Stimulated activated CD4-positive, alpha-beta T cell treated with anti-CD3 and anti-CD28 coated beads, Interleukin-15, amount 100 ng/mL, for 1 hour (primary cell): ENCODE measurements at regions not wholly inside any gene's neighbourhood (a gene's known extent, or its start where the extent isn't known, plus 50 kb on each side); places are given as distances from the start of the nearest gene placed in this dataset.
"Not testable (repeated sequence)": the region's sequence is repeated elsewhere in the genome, so short reads cannot be mapped to it uniquely, and the experiment has no call there.

Source experiments
- DNase-seq, 2 donors: peaks; one replicate each; pipeline ENCODE4 v3.0.0-alpha.2; 2020; ENCODE audit warnings: low read depth in 1 of 2, low spot score in 1 of 2

- no peak for DNase-seq
Measured at GRCh38 chr21:25489673-25490072, 117.6 kb downstream of the MRPL39 start.

GRCh38 chr21:25487046-25487594 is 120.2 kb downstream of the MRPL39 start:
- DNase-seq, result no peak

- no peak for DNase-seq
Measured at GRCh38 chr21:25485914-25486313, 121.4 kb downstream of the MRPL39 start.

GRCh38 chr21:25467896-25468295 is 139.4 kb downstream of the MRPL39 start:
- no peak for DNase-seq

GRCh38 chr21:25467071-25467470 is 140.2 kb downstream of the MRPL39 start:
- DNase-seq, result not testable (repeated sequence)

GRCh38 chr21:25466470-25466869 is 140.8 kb downstream of the MRPL39 start:
- no peak for DNase-seq

- DNase-seq, result no peak
Measured at GRCh38 chr21:25465263-25465662, 142.0 kb downstream of the MRPL39 start.

- DNase-seq, result no peak
Measured at GRCh38 chr21:25464275-25464674, 143.0 kb downstream of the MRPL39 start.

GRCh38 chr21:25462517-25462971 is 144.7 kb downstream of the MRPL39 start:
- DNase-seq, result no peak

- no peak for DNase-seq
Measured at GRCh38 chr21:25461725-25462124, 145.6 kb downstream of the MRPL39 start.

GRCh38 chr21:25459993-25460392 is 147.3 kb downstream of the MRPL39 start:
- no peak for DNase-seq

- DNase-seq, result no peak
Measured at GRCh38 chr21:25459365-25459764, 147.9 kb downstream of the MRPL39 start.

GRCh38 chr21:25458484-25458883 is 148.8 kb downstream of the MRPL39 start:
- DNase-seq, result no peak

- DNase-seq, result no peak
Measured at GRCh38 chr21:25457946-25458345, 149.3 kb downstream of the MRPL39 start.

GRCh38 chr21:25457411-25457810 is 149.9 kb downstream of the MRPL39 start:
- no peak for DNase-seq

GRCh38 chr21:25456672-25457071 is 150.6 kb downstream of the MRPL39 start:
- peak in 1 of 2 donors; percentile 15 for DNase-seq

GRCh38 chr21:25453524-25453923 is 153.8 kb downstream of the MRPL39 start:
- DNase-seq, result no peak

- DNase-seq, result no peak
Measured at GRCh38 chr21:25449950-25450349, 157.3 kb downstream of the MRPL39 start.

- DNase-seq, result no peak
Measured at GRCh38 chr21:25441835-25442234, 165.4 kb downstream of the MRPL39 start.

- DNase-seq, result not testable (repeated sequence)
Measured at GRCh38 chr21:25437465-25437864, 169.8 kb downstream of the MRPL39 start.

GRCh38 chr21:25428537-25428936 is 178.7 kb downstream of the MRPL39 start:
- DNase-seq, result no peak

- DNase-seq, result no peak
Measured at GRCh38 chr21:25427828-25428227, 179.5 kb downstream of the MRPL39 start.

GRCh38 chr21:25426580-25426979 is 180.7 kb downstream of the MRPL39 start:
- DNase-seq, result no peak

GRCh38 chr21:25425156-25425555 is 182.1 kb downstream of the MRPL39 start:
- DNase-seq, result no peak
